SK-N-SH treated with all-trans-retinoic acid at 6 μM for 48 hours (cell line): ENCODE measurements at regions not wholly inside any gene's neighbourhood (a gene's known extent, or its start where the extent isn't known, plus 50 kb on each side); places are given as distances from the start of the nearest gene placed in this dataset.
"Not testable (repeated sequence)": the region's sequence is repeated elsewhere in the genome, so short reads cannot be mapped to it uniquely, and the experiment has no call there.

Experiments
- ARNTL ChIP-seq: fragments of 450-650 bp; formaldehyde crosslinking; IDR thresholded peaks from 2 replicates; pipeline ENCODE4 v1.5.0; 2020; ENCODE audit warnings: low read depth, mild to moderate bottlenecking, moderate library complexity, borderline replicate concordance
- GLIS3 ChIP-seq: fragments of 250-450 bp; sonication (Bioruptor Pico); IDR thresholded peaks from 2 replicates; pipeline ENCODE4 v1.5.0; 2020; ENCODE audit warnings: mild to moderate bottlenecking, moderate library complexity
- OSR1 ChIP-seq: fragments of 250-450 bp; sonication (Bioruptor Pico); IDR thresholded peaks from 2 replicates; pipeline ENCODE4 v1.8.0; 2022; ENCODE audit warnings: moderate library complexity, mild to moderate bottlenecking, inconsistent platforms
- PPARA ChIP-seq: fragments of 250-450 bp; sonication (Bioruptor Pico); IDR thresholded peaks from 2 replicates; pipeline ENCODE4 v1.5.0; 2020; ENCODE audit warnings: mild to moderate bottlenecking, borderline replicate concordance
- RARB ChIP-seq: fragments of 250-450 bp; sonication (Bioruptor Pico); IDR thresholded peaks from 2 replicates; pipeline ENCODE4 v1.8.0; 2021; ENCODE audit warnings: mild to moderate bottlenecking, moderate library complexity
- SNAI2 ChIP-seq: fragments of 250-450 bp; sonication (Bioruptor Pico); IDR thresholded peaks from 2 replicates; pipeline ENCODE4 v1.5.0; 2020; ENCODE audit warnings: mild to moderate bottlenecking, moderate library complexity
- TCF4 ChIP-seq: fragments of 250-450 bp; sonication (Bioruptor Pico); IDR thresholded peaks from 2 replicates; pipeline ENCODE4 v1.8.0; 2021; ENCODE audit warnings: mild to moderate bottlenecking, moderate library complexity, borderline replicate concordance
- ZC3H10 ChIP-seq: fragments of 250-450 bp; sonication (Bioruptor Pico); IDR thresholded peaks from 2 replicates; pipeline ENCODE4 v1.5.1; 2021; ENCODE audit warnings: mild to moderate bottlenecking, moderate library complexity
- TF ChIP-seq, protein P1 (sequence below): fragments of 250-450 bp; sonication (Bioruptor Pico); IDR thresholded peaks from 2 replicates; pipeline ENCODE4 v1.8.0; 2020; ENCODE audit warnings: mild to moderate bottlenecking, moderate library complexity, borderline replicate concordance
- TF ChIP-seq, protein P2 (sequence below): fragments of 250-450 bp; sonication (Bioruptor Pico); IDR thresholded peaks from 2 replicates; pipeline ENCODE4 v1.5.1; 2020; ENCODE audit warnings: low read depth, mild to moderate bottlenecking, moderate library complexity

GRCh38 chr18:66892388-66892787 is 288.5 kb upstream of the CDH19 start:
- TF ChIP-seq ZC3H10 (CRISPR knock-in tag); TCF4; ARNTL (CRISPR knock-in tag); RARB (CRISPR knock-in tag); GLIS3; SNAI2 (CRISPR knock-in tag); PPARA (CRISPR knock-in tag); OSR1: not testable (repeated sequence)
- TF ChIP-seq, protein P1, sequence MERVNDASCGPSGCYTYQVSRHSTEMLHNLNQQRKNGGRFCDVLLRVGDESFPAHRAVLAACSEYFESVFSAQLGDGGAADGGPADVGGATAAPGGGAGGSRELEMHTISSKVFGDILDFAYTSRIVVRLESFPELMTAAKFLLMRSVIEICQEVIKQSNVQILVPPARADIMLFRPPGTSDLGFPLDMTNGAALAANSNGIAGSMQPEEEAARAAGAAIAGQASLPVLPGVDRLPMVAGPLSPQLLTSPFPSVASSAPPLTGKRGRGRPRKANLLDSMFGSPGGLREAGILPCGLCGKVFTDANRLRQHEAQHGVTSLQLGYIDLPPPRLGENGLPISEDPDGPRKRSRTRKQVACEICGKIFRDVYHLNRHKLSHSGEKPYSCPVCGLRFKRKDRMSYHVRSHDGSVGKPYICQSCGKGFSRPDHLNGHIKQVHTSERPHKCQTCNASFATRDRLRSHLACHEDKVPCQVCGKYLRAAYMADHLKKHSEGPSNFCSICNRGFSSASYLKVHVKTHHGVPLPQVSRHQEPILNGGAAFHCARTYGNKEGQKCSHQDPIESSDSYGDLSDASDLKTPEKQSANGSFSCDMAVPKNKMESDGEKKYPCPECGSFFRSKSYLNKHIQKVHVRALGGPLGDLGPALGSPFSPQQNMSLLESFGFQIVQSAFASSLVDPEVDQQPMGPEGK (CRISPR knock-in tag), result not testable (repeated sequence)
- TF ChIP-seq, protein P2, sequence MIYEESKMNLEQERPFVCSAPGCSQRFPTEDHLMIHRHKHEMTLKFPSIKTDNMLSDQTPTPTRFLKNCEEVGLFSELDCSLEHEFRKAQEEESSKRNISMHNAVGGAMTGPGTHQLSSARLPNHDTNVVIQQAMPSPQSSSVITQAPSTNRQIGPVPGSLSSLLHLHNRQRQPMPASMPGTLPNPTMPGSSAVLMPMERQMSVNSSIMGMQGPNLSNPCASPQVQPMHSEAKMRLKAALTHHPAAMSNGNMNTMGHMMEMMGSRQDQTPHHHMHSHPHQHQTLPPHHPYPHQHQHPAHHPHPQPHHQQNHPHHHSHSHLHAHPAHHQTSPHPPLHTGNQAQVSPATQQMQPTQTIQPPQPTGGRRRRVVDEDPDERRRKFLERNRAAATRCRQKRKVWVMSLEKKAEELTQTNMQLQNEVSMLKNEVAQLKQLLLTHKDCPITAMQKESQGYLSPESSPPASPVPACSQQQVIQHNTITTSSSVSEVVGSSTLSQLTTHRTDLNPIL, result not testable (repeated sequence)
